Endothelial cell of umbilical vein (primary cell): ENCODE measurements at regions not wholly inside any gene's neighbourhood (a gene's known extent, or its start where the extent isn't known, plus 50 kb on each side); places are given as distances from the start of the nearest gene placed in this dataset.

Experiments
- BruUV-seq: library from RNA; stranded (reverse); fragments of 400-500 nt; replicated peaks from 2 replicates; lab custom pipeline; 2021; lab: Mats Ljungman, UMichigan
- CTCF ChIA-PET: fragments of 300-600, 350-600 bp; sonication (Branson Sonifier 250); formaldehyde crosslinking; loops from one replicate; lab custom pipeline; 2021; ENCODE audit warnings: antibody characterized with exemption, inconsistent platforms; lab: Charles Lee
- POLR2A ChIA-PET: fragments of 300-600, 350-600 bp; sonication (Branson Sonifier 250); formaldehyde crosslinking; loops from one replicate; lab custom pipeline; 2021; ENCODE audit warnings: antibody characterized with exemption, inconsistent platforms; lab: Charles Lee
- DNase-seq: peaks from one replicate; pipeline ENCODE4 v3.0.0-alpha.2; 2011; ENCODE audit warnings: low read depth, low spot score
- FAIRE-seq: peaks from 2 replicates; lab custom pipeline; 2011; peaks lifted over from hg19 to GRCh38; lab: Jason Lieb, UNC
- H2AFZ ChIP-seq: 2 replicates; pipeline ENCODE4 v1.6.0; 2012; ENCODE audit warnings: low read depth, low read length, control low read depth, inconsistent platforms
- H3K27ac ChIP-seq: 2 replicates; pipeline ENCODE4 v1.5.1; 2011; ENCODE audit warnings: low read depth, mild to moderate bottlenecking, control low read depth, low read length, moderate library complexity; ENCODE audit not compliant: insufficient read depth
- H3K27me3 ChIP-seq, 2 experiments: 2 replicates each; pipeline versions ENCODE4 v1.6.0 to v1.6.1; 2011; ENCODE audit warnings: low read length in 2 of 2, mixed read lengths in 1 of 2; ENCODE audit not compliant: control insufficient read depth in 2 of 2, insufficient read depth in 2 of 2
- H3K36me3 ChIP-seq, 2 experiments: 2 replicates in 1 of 2; 3 replicates in 1 of 2; pipeline ENCODE4 v1.5.1; 2011; ENCODE audit warnings: low read length in 2 of 2, mild to moderate bottlenecking in 1 of 2, moderate library complexity in 1 of 2; ENCODE audit not compliant: control insufficient read depth in 2 of 2, insufficient read depth in 2 of 2; ENCODE audit errors: extremely low read depth in 1 of 2
- H3K4me1 ChIP-seq: 3 replicates; pipeline ENCODE4 v1.5.1; 2011; ENCODE audit warnings: mild to moderate bottlenecking, low read length; ENCODE audit not compliant: control insufficient read depth, insufficient read depth; ENCODE audit errors: extremely low read depth
- H3K4me2 ChIP-seq: 2 replicates; pipeline ENCODE4 v1.6.1; 2011; ENCODE audit warnings: low read length, control low read depth, mixed read lengths; ENCODE audit not compliant: insufficient read depth
- H3K4me3 ChIP-seq, 3 experiments: fragments of 200-600 bp in 1 of 3; sonication (generic), shearing (Covaris generic) in 1 of 3; replicated peaks in 1 of 3; 2 replicates each; pipeline ENCODE4 v1.5.1; 2011 to 2016; ENCODE audit warnings: control low read depth in 3 of 3, low read length in 3 of 3, mild to moderate bottlenecking in 2 of 3, inconsistent platforms in 1 of 3, low read depth in 1 of 3, moderate library complexity in 1 of 3; ENCODE audit not compliant: insufficient read depth in 1 of 3
- H3K79me2 ChIP-seq: 2 replicates; pipeline ENCODE4 v1.6.0; 2012; ENCODE audit warnings: low read length, inconsistent platforms; ENCODE audit not compliant: control insufficient read depth, insufficient read depth
- H3K9ac ChIP-seq: replicated peaks from 2 replicates; pipeline ENCODE3; 2011; ENCODE audit warnings: low read length, control low read depth; ENCODE audit not compliant: insufficient read depth; ENCODE audit errors: extremely low read depth
- H3K9me1 ChIP-seq: replicated peaks from 3 replicates; pipeline ENCODE4 v1.6.0; 2011; ENCODE audit warnings: mild to moderate bottlenecking, low read length; ENCODE audit not compliant: control insufficient read depth, insufficient read depth; ENCODE audit errors: extremely low read depth
- H3K9me3 ChIP-seq: replicated peaks from 2 replicates; pipeline ENCODE4 v1.5.1; 2012; ENCODE audit warnings: low read length, inconsistent platforms; ENCODE audit not compliant: control insufficient read depth, insufficient read depth
- H4K20me1 ChIP-seq: replicated peaks from 2 replicates; pipeline ENCODE3; 2011; ENCODE audit warnings: mild to moderate bottlenecking, low read length; ENCODE audit not compliant: control insufficient read depth, insufficient read depth; ENCODE audit errors: extremely low read depth
- CTCF ChIP-seq, 2 donors: IDR thresholded peaks; 1 replicate in 1 of 2; 2 replicates in 1 of 2; pipeline ENCODE4 v1.5.1; 2011; ENCODE audit warnings: low read length in 2 of 2, mild to moderate bottlenecking in 2 of 2, moderate library complexity in 2 of 2, control low read depth in 1 of 2, inconsistent platforms in 1 of 2, low read depth in 1 of 2; ENCODE audit not compliant: insufficient read depth in 1 of 2; ENCODE audit errors: extremely low read depth in 1 of 2
- EZH2 ChIP-seq: IDR thresholded peaks from 2 replicates; pipeline ENCODE4 v1.6.1; 2012; ENCODE audit warnings: borderline replicate concordance, low read depth, mild to moderate bottlenecking, moderate library complexity, low read length, inconsistent platforms; ENCODE audit not compliant: severe bottlenecking
- FOS ChIP-seq: IDR thresholded peaks from 2 replicates; pipeline ENCODE4 v1.6.1; 2011; ENCODE audit warnings: mild to moderate bottlenecking, low read length, moderate library complexity, borderline replicate concordance; ENCODE audit not compliant: insufficient read depth
- GATA2 ChIP-seq: IDR thresholded peaks from 2 replicates; pipeline ENCODE4 v1.7.0; 2011; ENCODE audit warnings: low read depth, mild to moderate bottlenecking, moderate library complexity, mixed read lengths, low read length; ENCODE audit not compliant: insufficient read length, insufficient read depth
- JUN ChIP-seq: IDR thresholded peaks from 2 replicates; pipeline ENCODE4 v1.6.1; 2011; ENCODE audit warnings: borderline replicate concordance, low read depth; ENCODE audit not compliant: insufficient read length, insufficient read depth
- MAX ChIP-seq: IDR thresholded peaks from 2 replicates; pipeline ENCODE4 v1.6.1; 2011; ENCODE audit not compliant: insufficient read depth, insufficient read length
- MYC ChIP-seq: IDR thresholded peaks from one replicate; pipeline ENCODE4 v1.6.1; 2011; ENCODE audit warnings: mild to moderate bottlenecking, low read depth, low read length
- POLR2A ChIP-seq: IDR thresholded peaks from 2 replicates; pipeline ENCODE4 v1.6.1; 2012; ENCODE audit warnings: low read depth, mild to moderate bottlenecking, control low read depth, low read length
- POLR2AphosphoS5 ChIP-seq: IDR thresholded peaks from 2 replicates; pipeline ENCODE4 v1.6.1; 2012; ENCODE audit warnings: low read depth, mild to moderate bottlenecking, control low read depth, low read length, moderate library complexity; ENCODE audit not compliant: insufficient read depth
- dilution Hi-C: fragments of 300-500 bp; cut with MboI; formaldehyde crosslinking; loops from one replicate; pipeline ENCODE4 v1.15.0; 2019; ENCODE audit warnings: low sequenced_read_pairs; ENCODE audit not compliant: extremely low pct_ligation_motif_present
- intact Hi-C: fragments of 100-400 bp; cut with micrococcal nuclease; formaldehyde crosslinking; loops from one replicate; pipeline ENCODE4 v1.10.0; 2022

GRCh38 chr12:58189893-58190292, 248.5 kb downstream of the ATP23 start:
- H3K9ac ChIP-seq: no peak overlapping the region
- no peak for DNase-seq
- no peaks in the 10 kb centered on the region for H3K36me3 ChIP-seq
- H3K4me3 ChIP-seq: no peak overlapping the region
- FAIRE-seq: no peak
- dilution Hi-C loops: no loop called here
- no peak for TF ChIP-seq MAX
- TF ChIP-seq JUN: no peak
- TF ChIP-seq POLR2AphosphoS5: no peak
- no peak for TF ChIP-seq FOS
- TF ChIP-seq GATA2: no peak
- TF ChIP-seq CTCF (IDR thresholded peaks at IDR 0.05; ENCODE audit: extremely low read depth in 1 of 2, insufficient read depth in 1 of 2, low read depth in 1 of 2, low read length in 2 of 2): no peak
- no peak for TF ChIP-seq MYC
- no peak for TF ChIP-seq EZH2
- no peak for TF ChIP-seq POLR2A
- H3K27ac ChIP-seq: no peak overlapping the region
- intact Hi-C loops: no loop called here
- POLR2A ChIA-PET: no interaction called here
- no peaks in the 10 kb centered on the region for H3K79me2 ChIP-seq
- H2AFZ ChIP-seq: no peak overlapping the region
- no peak overlapping the region for H3K4me2 ChIP-seq
- no peaks in the 10 kb centered on the region for H3K4me1 ChIP-seq
- no peaks in the 10 kb centered on the region for H4K20me1 ChIP-seq
- BruUV-seq: no TSS peak
- CTCF ChIA-PET: interaction anchor here (1.2 to 1.7 kb wide), 2 partner anchors 14 kb away, joined by 3 to 8 read pairs; no protein-coding TSS in a partner anchor
- no peaks in the 10 kb centered on the region for H3K9me3 ChIP-seq
- no peaks in the 10 kb centered on the region for H3K27me3 ChIP-seq
- H3K9me1 ChIP-seq: no peaks in the 10 kb centered on the region
